NCI-H1417 treated with DMSO at 0.1 percent for 48 hours (cell line): ENCODE measurements at regions not wholly inside any gene's neighbourhood (a gene's known extent, or its start where the extent isn't known, plus 50 kb on each side); places are given as distances from the start of the nearest gene placed in this dataset.

Experiments used
- DNase-seq: peaks from one replicate; lab custom pipeline; 2025; lab: John Stamatoyannopoulos, UW

- DNase-seq = no peak
Measured at GRCh38 chr1:60431593-60431992, 358.0 kb upstream of the C1orf87 start.

GRCh38 chr1:60430375-60430774 lies 356.8 kb upstream of the C1orf87 start:
- no peak for DNase-seq

GRCh38 chr1:60428127-60428526 lies 354.6 kb upstream of the C1orf87 start:
- DNase-seq = no peak

- peak; percentile 75 for DNase-seq
Measured at GRCh38 chr1:60427701-60428100, 354.1 kb upstream of the C1orf87 start.

GRCh38 chr1:60427194-60427593 lies 353.6 kb upstream of the C1orf87 start:
- DNase-seq = no peak

GRCh38 chr1:60425528-60425927 lies 352.0 kb upstream of the C1orf87 start:
- DNase-seq = no peak

- DNase-seq = no peak
Measured at GRCh38 chr1:60423146-60423780, 349.7 kb upstream of the C1orf87 start.

GRCh38 chr1:60421965-60422364 lies 348.4 kb upstream of the C1orf87 start:
- DNase-seq = no peak

- DNase-seq = no peak
Measured at GRCh38 chr1:60419023-60419422, 345.5 kb upstream of the C1orf87 start.

GRCh38 chr1:60415696-60416095 lies 342.1 kb upstream of the C1orf87 start:
- DNase-seq = no peak

- no peak for DNase-seq
Measured at GRCh38 chr1:60413091-60413490, 339.5 kb upstream of the C1orf87 start.

- DNase-seq = no peak
Measured at GRCh38 chr1:60411591-60411990, 338.0 kb upstream of the C1orf87 start.

GRCh38 chr1:60402816-60403215 lies 329.2 kb upstream of the C1orf87 start:
- DNase-seq = no peak

GRCh38 chr1:60402216-60402615 lies 328.6 kb upstream of the C1orf87 start:
- no peak for DNase-seq

GRCh38 chr1:60394436-60394835 lies 320.9 kb upstream of the C1orf87 start:
- no peak for DNase-seq

GRCh38 chr1:60390593-60391282 lies 317.2 kb upstream of the C1orf87 start:
- DNase-seq = no peak

- peak; percentile 5 for DNase-seq
Measured at GRCh38 chr1:60388092-60388987, 314.8 kb upstream of the C1orf87 start.

GRCh38 chr1:60387175-60387574 lies 313.6 kb upstream of the C1orf87 start:
- no peak for DNase-seq

- no peak for DNase-seq
Measured at GRCh38 chr1:60386249-60386648, 312.7 kb upstream of the C1orf87 start.

- no peak for DNase-seq
Measured at GRCh38 chr1:60376196-60376595, 302.6 kb upstream of the C1orf87 start.

GRCh38 chr1:60374537-60374936 lies 301.0 kb upstream of the C1orf87 start:
- DNase-seq = no peak

- DNase-seq = no peak
Measured at GRCh38 chr1:60367532-60367931, 294.0 kb upstream of the C1orf87 start.

- no peak for DNase-seq
Measured at GRCh38 chr1:60359431-60359830, 285.9 kb upstream of the C1orf87 start.
